ENCODE measurements at regions not wholly inside any gene's neighbourhood (a gene's known extent, or its start where the extent isn't known, plus 50 kb on each side); places are given as distances from the start of the nearest gene placed in this dataset.

- TF ChIP-seq EZH2 (IDR thresholded peaks at IDR 0.05; ENCODE audit: borderline replicate concordance, low read depth, low read length, severe bottlenecking) (no peak), CTCF (IDR thresholded peaks at IDR 0.05; ENCODE audit: borderline replicate concordance, extremely low read depth, low read length, poor library complexity, severe bottlenecking) (peak; percentile 90)
Observed at GRCh38 chr15:20356444-20356910, 185.1 kb downstream of the GOLGA6L6 start.

Data from DND-41 (cell line).